HG02678 (cell line): ENCODE measurements at regions not wholly inside any gene's neighbourhood (a gene's known extent, or its start where the extent isn't known, plus 50 kb on each side); places are given as distances from the start of the nearest gene placed in this dataset.
"Not testable (repeated sequence)": the region's sequence is repeated elsewhere in the genome, so short reads cannot be mapped to it uniquely, and the experiment has no call there.

Experiments used
- ATAC-seq: cut with Tn5 transposase; IDR thresholded peaks from one replicate; pipeline ENCODE4 v1.9.1; 2021; ENCODE audit warnings: mild to moderate bottlenecking, moderate library complexity; ENCODE audit not compliant: unreplicated experiment

- not testable (repeated sequence) for ATAC-seq
Measured at GRCh38 chr10:4401080-4401479, 424.9 kb upstream of the AKR1E2 start.

GRCh38 chr10:4399556-4399955 lies 426.5 kb upstream of the AKR1E2 start:
- ATAC-seq = no peak

- ATAC-seq = no peak
Measured at GRCh38 chr10:4398602-4399001, 427.4 kb upstream of the AKR1E2 start.

- no peak for ATAC-seq
Measured at GRCh38 chr10:4397337-4397736, 428.7 kb upstream of the AKR1E2 start.

GRCh38 chr10:4396401-4397283 lies 429.4 kb upstream of the AKR1E2 start:
- no peak for ATAC-seq

- ATAC-seq = no peak
Measured at GRCh38 chr10:4395731-4396130, 430.3 kb upstream of the AKR1E2 start.

- ATAC-seq = not testable (repeated sequence)
Measured at GRCh38 chr10:4394455-4394854, 431.6 kb upstream of the AKR1E2 start.

GRCh38 chr10:4391683-4392082 lies 434.3 kb upstream of the AKR1E2 start:
- no peak for ATAC-seq

GRCh38 chr10:4390219-4390618 lies 435.8 kb upstream of the AKR1E2 start:
- ATAC-seq = no peak

GRCh38 chr10:4385231-4385870 lies 440.7 kb upstream of the AKR1E2 start:
- no peak for ATAC-seq

- no peak for ATAC-seq
Measured at GRCh38 chr10:4384245-4384644, 441.8 kb upstream of the AKR1E2 start.

GRCh38 chr10:4383651-4384098 lies 442.3 kb upstream of the AKR1E2 start:
- no peak for ATAC-seq

GRCh38 chr10:4382811-4383210 lies 443.2 kb upstream of the AKR1E2 start:
- ATAC-seq = no peak

- ATAC-seq = no peak
Measured at GRCh38 chr10:4373612-4374011, 452.4 kb upstream of the AKR1E2 start.

GRCh38 chr10:4373098-4373497 lies 452.9 kb upstream of the AKR1E2 start:
- ATAC-seq = no peak

GRCh38 chr10:4372601-4373000 lies 453.4 kb upstream of the AKR1E2 start:
- no peak for ATAC-seq

GRCh38 chr10:4371691-4372295 lies 454.2 kb upstream of the AKR1E2 start:
- no peak for ATAC-seq

GRCh38 chr10:4370376-4370775 lies 455.6 kb upstream of the AKR1E2 start:
- ATAC-seq = no peak

GRCh38 chr10:4361581-4361980 lies 464.4 kb upstream of the AKR1E2 start:
- no peak for ATAC-seq

- no peak for ATAC-seq
Measured at GRCh38 chr10:4359003-4359402, 467.0 kb upstream of the AKR1E2 start.

- ATAC-seq = no peak
Measured at GRCh38 chr10:4357911-4358310, 468.1 kb upstream of the AKR1E2 start.

GRCh38 chr10:4355350-4355749 lies 470.7 kb upstream of the AKR1E2 start:
- no peak for ATAC-seq
